Mesothelial cell of epicardium (in vitro differentiated cells): ENCODE measurements at regions not wholly inside any gene's neighbourhood (a gene's known extent, or its start where the extent isn't known, plus 50 kb on each side); places are given as distances from the start of the nearest gene placed in this dataset.
A peak's percentile ranks its signal among the peaks of the same experiment; 100 is the strongest.

Experiments
- DNase-seq, 2 experiments: peaks; one replicate each; pipeline ENCODE4 v3.0.0; 2021; ENCODE audit warnings: low spot score in 2 of 2; ENCODE audit not compliant: unreplicated experiment in 2 of 2
- H3K27ac Mint-ChIP-seq: 2 replicates; pipeline ENCODE4 v1.8.0; 2021; ENCODE audit warnings: mixed read lengths
- H3K27me3 Mint-ChIP-seq: 2 replicates; pipeline ENCODE4 v1.8.0; 2021; ENCODE audit warnings: low read depth, mixed read lengths
- H3K36me3 Mint-ChIP-seq: 2 replicates; pipeline ENCODE4 v1.8.0; 2021; ENCODE audit warnings: mixed read lengths
- H3K4me1 Mint-ChIP-seq: 2 replicates; pipeline ENCODE4 v1.8.0; 2021; ENCODE audit warnings: mixed read lengths
- H3K4me3 Mint-ChIP-seq: 2 replicates; pipeline ENCODE4 v1.8.0; 2021; ENCODE audit warnings: mild to moderate bottlenecking, moderate library complexity, mixed read lengths
- H3K9me3 Mint-ChIP-seq: 2 replicates; pipeline ENCODE4 v1.8.0; 2021; ENCODE audit warnings: mixed read lengths
- CTCF ChIP-seq: fragments of 200-600 bp; sonication (generic); IDR thresholded peaks from one replicate; pipeline ENCODE4 v1.5.0; 2021; ENCODE audit warnings: antibody characterized with exemption; ENCODE audit not compliant: unreplicated experiment

DNA sequence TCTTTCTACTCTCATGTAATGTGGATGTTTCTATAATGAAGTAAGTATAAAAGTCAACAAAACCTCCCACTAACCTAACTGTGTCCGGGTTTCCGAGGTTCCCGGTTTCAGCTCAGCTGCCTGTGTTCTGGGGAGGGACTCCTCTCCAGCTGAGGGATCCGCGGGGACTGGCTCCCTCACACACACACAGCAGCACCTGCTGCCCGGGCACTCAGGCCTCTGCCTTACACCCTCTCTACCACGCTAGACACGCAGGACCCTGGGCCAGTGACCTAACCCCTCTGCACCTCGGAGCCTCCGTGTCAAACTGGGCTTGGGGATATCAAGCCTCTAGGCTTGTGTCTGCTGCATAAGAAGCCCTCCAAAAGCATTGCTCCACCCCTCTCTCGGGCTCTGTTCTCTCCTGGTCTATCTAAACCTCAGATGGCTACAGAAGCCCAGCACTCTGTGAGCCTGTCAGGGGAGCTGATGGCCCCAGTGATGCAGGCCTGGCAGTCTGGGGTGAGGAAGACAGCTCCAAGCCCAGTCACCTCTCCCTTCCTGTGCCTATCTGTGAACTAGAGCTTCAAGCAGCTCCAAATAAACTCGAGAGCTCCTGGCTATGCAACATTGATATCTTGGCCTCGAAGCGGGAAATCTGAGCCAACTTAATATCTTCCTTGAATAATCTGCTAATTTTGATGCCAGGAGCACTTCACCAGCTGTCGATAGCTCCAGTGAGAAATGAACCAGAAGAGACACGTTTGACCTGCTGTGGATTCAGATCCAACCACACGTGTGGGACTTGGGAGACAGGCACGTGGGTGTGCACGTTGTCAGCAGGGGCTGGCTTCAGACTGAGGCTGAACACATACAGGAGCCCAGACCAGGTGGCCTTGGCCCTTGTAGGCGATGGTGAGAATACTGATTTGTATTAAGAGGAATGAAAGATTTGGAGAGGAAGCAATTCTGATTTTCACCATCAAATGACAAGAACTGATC is 232.7 kb upstream of the B3GAT1 start:
- Mint-ChIP-seq H3K4me3 (no peak overlapping the region), H3K27ac (peak overlapping the region; percentile 84), H3K9me3 (no peaks in the 10 kb centered on the region), H3K4me1 (peaks cover 57% of the 10 kb centered on the region), H3K36me3 (no peaks in the 10 kb centered on the region), H3K27me3 (peaks cover 20% of the 10 kb centered on the region)
- TF ChIP-seq CTCF, result no peak
- peak in 1 of 2 experiments; percentile 45 for DNase-seq

- no peak for TF ChIP-seq CTCF
- peaks cover 57% of the 10 kb centered on the region for H3K4me1 Mint-ChIP-seq
- no peaks in the 10 kb centered on the region for H3K9me3 Mint-ChIP-seq
- peaks cover 24% of the 10 kb centered on the region for H3K27me3 Mint-ChIP-seq
- no peaks in the 10 kb centered on the region for H3K36me3 Mint-ChIP-seq
- peak overlapping the region; percentile 84 for H3K27ac Mint-ChIP-seq
- H3K4me3 Mint-ChIP-seq, result no peak overlapping the region
- peak in 1 of 2 experiments; percentile 43 for DNase-seq
Measured at GRCh38 chr11:134643115-134644012, 231.3 kb upstream of the B3GAT1 start.

GRCh38 chr11:134642206-134642605 is 230.2 kb upstream of the B3GAT1 start:
- peak in 1 of 2 experiments; percentile 7 for DNase-seq
- TF ChIP-seq CTCF, result no peak

DNA sequence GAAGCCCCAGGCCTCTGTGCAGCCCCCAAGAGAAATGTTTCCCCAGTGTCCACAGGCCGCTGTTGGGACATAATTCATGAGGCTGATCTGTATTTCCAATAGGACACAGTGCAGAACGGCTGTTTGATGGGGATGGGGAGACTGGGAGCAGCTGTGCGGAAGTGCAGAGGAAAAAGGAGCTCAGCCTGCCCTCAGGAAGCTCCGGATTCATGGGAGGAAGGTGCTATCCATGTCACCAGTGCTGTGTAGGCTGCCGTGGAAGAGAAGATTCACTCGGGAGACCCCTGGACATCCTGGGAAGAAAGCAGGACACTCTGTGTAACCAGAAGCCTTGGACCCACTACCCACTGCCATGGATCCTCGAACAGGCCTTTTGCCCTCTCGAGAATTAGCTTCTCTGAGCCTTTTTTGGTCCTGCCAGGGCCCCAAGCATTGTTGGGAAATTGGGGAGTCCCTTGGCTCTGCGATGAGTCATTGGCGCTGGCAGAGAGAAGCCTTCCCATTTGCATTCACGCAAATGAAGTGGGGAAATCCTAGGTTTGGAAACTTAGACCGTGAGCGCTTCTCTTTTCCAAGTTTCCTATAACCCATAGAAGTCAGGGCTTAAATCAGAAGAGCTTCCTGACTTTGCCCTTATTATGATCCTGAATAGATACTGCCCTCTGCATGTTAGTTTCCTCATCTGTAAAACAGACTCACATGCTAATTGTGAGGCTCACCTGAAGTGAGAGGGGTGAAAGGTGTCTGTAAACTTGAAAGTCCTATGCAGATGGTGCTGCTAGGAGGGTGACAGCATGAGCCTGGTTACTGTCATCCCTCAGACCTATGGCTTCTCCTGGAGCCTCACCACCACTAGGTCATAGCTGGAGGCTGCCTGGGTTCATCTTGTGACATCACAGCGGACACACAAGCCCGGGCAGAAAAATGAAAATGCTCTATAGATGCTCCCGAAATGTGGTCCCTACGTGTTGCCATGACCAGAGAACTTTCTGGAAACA is 229.2 kb upstream of the B3GAT1 start:
- TF ChIP-seq CTCF, result no peak
- no peak overlapping the region for H3K4me3 Mint-ChIP-seq
- no peaks in the 10 kb centered on the region for H3K36me3 Mint-ChIP-seq
- no peak overlapping the region for H3K27ac Mint-ChIP-seq
- H3K27me3 Mint-ChIP-seq, result peaks cover 21% of the 10 kb centered on the region
- peaks cover 57% of the 10 kb centered on the region for H3K4me1 Mint-ChIP-seq
- no peaks in the 10 kb centered on the region for H3K9me3 Mint-ChIP-seq
- DNase-seq, result peak in 1 of 2 experiments; percentile 10

More at GRCh38 chr11:134642206-134642605, 230.2 kb upstream of the B3GAT1 start:
- Mint-ChIP-seq H3K4me3 (no peak overlapping the region), H3K27me3 (peaks cover 21% of the 10 kb centered on the region), H3K36me3 (no peaks in the 10 kb centered on the region), H3K4me1 (peaks cover 60% of the 10 kb centered on the region), H3K9me3 (no peaks in the 10 kb centered on the region), H3K27ac (no peak overlapping the region)
